SK-N-MC (cell line): ENCODE measurements at regions not wholly inside any gene's neighbourhood (a gene's known extent, or its start where the extent isn't known, plus 50 kb on each side); places are given as distances from the start of the nearest gene placed in this dataset.

Experiments
- EZH2 ChIP-seq: fragments of 200-600 bp; sonication (generic); IDR thresholded peaks from one replicate; pipeline ENCODE4 v1.6.1; 2017; ENCODE audit warnings: antibody characterized with exemption
- POLR2AphosphoS5 ChIP-seq: IDR thresholded peaks from 2 replicates; pipeline ENCODE4 v1.6.1; 2012; ENCODE audit warnings: mild to moderate bottlenecking, low read depth, low read length, borderline replicate concordance

GRCh38 chr7:153084278-153084677 lies 324.7 kb downstream of the ACTR3B start:
- TF ChIP-seq POLR2AphosphoS5 (no peak), EZH2 (no peak)
